SJSA1 (cell line): ENCODE measurements at regions not wholly inside any gene's neighbourhood (a gene's known extent, or its start where the extent isn't known, plus 50 kb on each side); places are given as distances from the start of the nearest gene placed in this dataset.

ENCODE experiments used
- DNase-seq, 2 experiments: peaks; one replicate each; pipeline ENCODE4 v3.0.0-alpha.2; 2015 to 2020; ENCODE audit warnings: low spot score in 2 of 2, low read depth in 1 of 2
- H3K27ac ChIP-seq: fragments of 250-450 bp; sonication (Bioruptor Pico); 2 replicates; pipeline ENCODE4 v1.5.1; 2020; ENCODE audit warnings: mild to moderate bottlenecking, moderate library complexity
- H3K27me3 ChIP-seq: fragments of 250-450 bp; sonication (Bioruptor Pico); replicated peaks from 2 replicates; pipeline ENCODE4 v1.5.1; 2020; ENCODE audit warnings: mild to moderate bottlenecking, moderate library complexity
- H3K36me3 ChIP-seq: fragments of 250-450 bp; sonication (Bioruptor Pico); 2 replicates; pipeline ENCODE4 v1.5.1; 2020; ENCODE audit warnings: mild to moderate bottlenecking
- H3K4me1 ChIP-seq: fragments of 250-450 bp; sonication (Bioruptor Pico); replicated peaks from 2 replicates; pipeline ENCODE4 v1.6.1; 2021; ENCODE audit warnings: mild to moderate bottlenecking
- H3K4me3 ChIP-seq: fragments of 250-450 bp; sonication (Bioruptor Pico); 2 replicates; pipeline ENCODE4 v1.5.1; 2020; ENCODE audit warnings: mild to moderate bottlenecking
- H3K9me3 ChIP-seq: fragments of 250-450 bp; sonication (Bioruptor Pico); replicated peaks from 2 replicates; pipeline ENCODE4 v1.5.1; 2020; ENCODE audit warnings: mild to moderate bottlenecking

DNA sequence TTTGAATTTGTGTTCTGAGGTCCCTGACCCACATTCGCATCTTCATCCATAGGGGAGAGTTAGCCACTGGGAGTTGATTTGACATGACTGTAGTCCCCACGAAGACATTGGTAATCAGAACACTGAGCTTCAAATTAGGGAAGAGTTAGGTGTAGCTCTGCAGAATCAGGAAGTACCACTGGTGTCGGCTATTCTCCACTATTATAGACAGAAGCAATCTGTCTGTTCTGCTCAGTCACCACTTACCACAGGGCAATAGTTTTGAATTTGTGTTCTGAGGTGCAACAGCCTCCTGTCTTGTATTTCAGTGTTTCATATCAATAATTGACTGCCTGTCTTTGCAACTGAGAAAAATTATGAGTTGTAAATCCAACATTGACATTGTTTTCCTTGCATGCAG, 407.6 kb downstream of the LRFN5 start:
- Histone ChIP-seq H3K27ac (no peak overlapping the region), H3K4me3 (no peak overlapping the region), H3K36me3 (no peaks in the 10 kb centered on the region), H3K9me3 (no peaks in the 10 kb centered on the region), H3K4me1 (no peaks in the 10 kb centered on the region), H3K27me3 (no peaks in the 10 kb centered on the region)
- no peak for DNase-seq

DNA sequence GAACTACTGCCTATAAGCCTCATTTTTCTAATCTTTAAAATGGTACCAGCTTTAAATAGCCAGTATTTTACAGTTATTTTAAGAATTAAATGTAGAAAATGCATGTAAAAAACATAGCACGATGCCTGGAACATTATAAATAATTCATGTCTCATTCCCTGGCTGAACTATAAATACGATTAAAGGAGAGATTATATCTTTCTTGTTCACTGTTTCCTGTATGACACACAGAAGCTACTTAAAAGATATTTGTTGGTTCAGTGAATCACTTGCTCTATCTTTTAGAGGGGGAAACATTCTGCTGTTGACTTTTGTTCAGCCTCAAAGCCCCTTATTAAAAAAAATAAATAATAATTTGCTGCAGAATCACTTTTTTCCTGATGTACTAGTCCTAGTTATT, 406.9 kb downstream of the LRFN5 start:
- no peaks in the 10 kb centered on the region for H3K36me3 ChIP-seq
- no peaks in the 10 kb centered on the region for H3K4me1 ChIP-seq
- no peaks in the 10 kb centered on the region for H3K9me3 ChIP-seq
- DNase-seq = no peak
- H3K27me3 ChIP-seq = no peaks in the 10 kb centered on the region
- H3K27ac ChIP-seq = no peak overlapping the region
- H3K4me3 ChIP-seq = no peak overlapping the region

DNA sequence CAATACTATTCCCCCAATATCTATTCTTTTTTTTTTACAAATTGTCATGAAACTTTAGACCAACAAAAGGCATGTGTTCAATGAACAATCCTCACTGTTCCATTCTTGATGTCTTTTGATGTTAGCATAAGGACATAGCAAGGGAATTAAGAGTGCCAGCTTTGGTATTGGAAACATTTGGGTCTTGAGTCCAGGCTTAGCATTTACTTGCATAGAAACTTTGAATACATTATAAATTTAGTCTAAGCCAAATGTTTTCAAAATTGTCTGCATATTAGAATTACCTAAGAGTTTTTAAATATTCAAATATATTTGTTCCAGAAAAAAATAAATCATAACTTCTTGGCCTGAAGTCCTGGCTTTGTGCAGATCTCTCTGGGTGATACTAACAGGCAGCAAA, 406.5 kb downstream of the LRFN5 start:
- no peaks in the 10 kb centered on the region for H3K9me3 ChIP-seq
- no peaks in the 10 kb centered on the region for H3K36me3 ChIP-seq
- no peaks in the 10 kb centered on the region for H3K4me1 ChIP-seq
- H3K27ac ChIP-seq = no peak overlapping the region
- H3K4me3 ChIP-seq = no peak overlapping the region
- DNase-seq = no peak
- H3K27me3 ChIP-seq = no peaks in the 10 kb centered on the region

DNA sequence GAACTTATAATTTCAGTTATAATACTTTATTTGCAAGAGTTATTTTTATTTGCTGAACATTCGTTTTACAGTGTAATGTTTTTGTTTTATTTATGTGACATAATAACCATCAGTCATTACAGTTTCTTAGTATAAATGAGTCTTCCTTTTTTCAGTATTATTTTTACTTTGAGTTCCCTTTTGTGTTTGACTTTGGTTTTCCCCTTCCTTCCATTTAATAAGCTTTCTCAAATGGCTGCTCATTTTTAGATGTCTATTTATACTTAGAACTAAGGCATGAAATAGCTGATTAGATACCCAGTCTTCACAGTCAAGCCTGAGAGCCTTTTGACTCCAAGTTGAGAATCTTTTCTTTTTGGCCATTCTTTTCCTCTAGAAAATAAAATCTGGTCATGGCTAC, 404.5 kb downstream of the LRFN5 start:
- H3K27me3 ChIP-seq = no peaks in the 10 kb centered on the region
- DNase-seq = no peak
- H3K9me3 ChIP-seq = no peaks in the 10 kb centered on the region
- H3K4me3 ChIP-seq = no peak overlapping the region
- H3K27ac ChIP-seq = no peak overlapping the region
- H3K36me3 ChIP-seq = no peaks in the 10 kb centered on the region
- no peaks in the 10 kb centered on the region for H3K4me1 ChIP-seq

- H3K27me3 ChIP-seq = no peaks in the 10 kb centered on the region
- DNase-seq = no peak
- no peaks in the 10 kb centered on the region for H3K36me3 ChIP-seq
- H3K4me1 ChIP-seq = no peaks in the 10 kb centered on the region
- no peak overlapping the region for H3K27ac ChIP-seq
- no peaks in the 10 kb centered on the region for H3K9me3 ChIP-seq
- H3K4me3 ChIP-seq = no peak overlapping the region
Measured at GRCh38 chr14:42004321-42004720, 397.6 kb downstream of the LRFN5 start.

- DNase-seq = no peak
Measured at GRCh38 chr14:42002141-42002540, 395.5 kb downstream of the LRFN5 start.

DNA sequence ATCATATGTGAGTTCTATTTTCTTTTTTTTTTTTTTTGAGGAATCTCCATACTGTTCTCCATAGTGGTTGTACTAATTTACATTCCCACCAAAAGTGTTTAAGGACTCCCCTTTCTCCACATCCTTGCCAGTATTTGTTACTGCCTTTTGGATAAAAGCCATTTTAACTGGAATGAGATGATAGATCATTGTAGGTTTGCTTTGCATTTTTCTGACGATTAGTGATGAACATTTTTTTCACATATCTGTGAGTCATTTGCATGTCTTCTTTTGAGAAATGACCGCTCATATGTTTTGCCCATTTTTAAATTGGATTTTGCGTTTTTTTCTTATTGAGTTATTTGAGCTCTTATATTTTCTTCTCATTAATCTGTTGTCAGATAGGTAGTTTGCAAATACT, 394.8 kb downstream of the LRFN5 start:
- no peaks in the 10 kb centered on the region for H3K9me3 ChIP-seq
- H3K4me1 ChIP-seq = no peaks in the 10 kb centered on the region
- DNase-seq = no peak
- no peak overlapping the region for H3K27ac ChIP-seq
- H3K27me3 ChIP-seq = no peaks in the 10 kb centered on the region
- no peak overlapping the region for H3K4me3 ChIP-seq
- H3K36me3 ChIP-seq = no peaks in the 10 kb centered on the region

More at GRCh38 chr14:42002141-42002540, 395.5 kb downstream of the LRFN5 start:
- Histone ChIP-seq H3K4me1 (no peaks in the 10 kb centered on the region), H3K27me3 (no peaks in the 10 kb centered on the region), H3K27ac (no peak overlapping the region), H3K4me3 (no peak overlapping the region), H3K36me3 (no peaks in the 10 kb centered on the region), H3K9me3 (no peaks in the 10 kb centered on the region)

DNA sequence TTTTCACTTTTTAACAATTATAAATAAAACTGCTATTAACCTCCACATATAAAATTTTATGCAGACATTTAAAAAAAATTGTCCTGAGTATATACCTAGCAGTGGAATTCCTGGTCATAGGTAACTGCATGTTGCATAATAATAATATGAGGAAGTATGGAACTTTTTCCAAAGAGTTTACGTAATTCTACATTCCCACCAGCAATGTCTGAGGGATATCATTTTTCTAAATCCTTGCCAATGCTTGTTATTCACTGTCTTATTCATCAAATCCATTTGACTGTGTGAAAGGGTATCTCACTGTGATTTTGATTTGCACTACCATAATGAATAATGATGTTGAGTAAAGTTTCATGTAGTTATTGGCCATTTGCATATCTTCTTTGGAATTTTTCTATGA, 393.8 kb downstream of the LRFN5 start:
- no peaks in the 10 kb centered on the region for H3K4me1 ChIP-seq
- no peaks in the 10 kb centered on the region for H3K36me3 ChIP-seq
- H3K27me3 ChIP-seq = no peaks in the 10 kb centered on the region
- no peaks in the 10 kb centered on the region for H3K9me3 ChIP-seq
- no peak for DNase-seq
- H3K4me3 ChIP-seq = no peak overlapping the region
- H3K27ac ChIP-seq = no peak overlapping the region

GRCh38 chr14:41993687-41994086, 387.0 kb downstream of the LRFN5 start:
- H3K4me3 ChIP-seq = no peak overlapping the region
- no peaks in the 10 kb centered on the region for H3K4me1 ChIP-seq
- no peak for DNase-seq

GRCh38 chr14:41986700-41987099, 380.0 kb downstream of the LRFN5 start:
- Histone ChIP-seq H3K9me3 (no peaks in the 10 kb centered on the region; the same call in 1 of the 2 replicates), H3K36me3 (no peaks in the 10 kb centered on the region), H3K27me3 (no peaks in the 10 kb centered on the region), H3K4me1 (no peaks in the 10 kb centered on the region), H3K27ac (no peak overlapping the region), H3K4me3 (no peak overlapping the region)
- DNase-seq = no peak

More at GRCh38 chr14:41993687-41994086, 387.0 kb downstream of the LRFN5 start:
- no peaks in the 10 kb centered on the region for H3K9me3 ChIP-seq
- no peaks in the 10 kb centered on the region for H3K27me3 ChIP-seq
- H3K27ac ChIP-seq = no peak overlapping the region
- H3K36me3 ChIP-seq = no peaks in the 10 kb centered on the region

GRCh38 chr14:41986083-41986645, 379.5 kb downstream of the LRFN5 start:
- Histone ChIP-seq H3K27me3 (no peaks in the 10 kb centered on the region), H3K4me3 (no peak overlapping the region)

DNA sequence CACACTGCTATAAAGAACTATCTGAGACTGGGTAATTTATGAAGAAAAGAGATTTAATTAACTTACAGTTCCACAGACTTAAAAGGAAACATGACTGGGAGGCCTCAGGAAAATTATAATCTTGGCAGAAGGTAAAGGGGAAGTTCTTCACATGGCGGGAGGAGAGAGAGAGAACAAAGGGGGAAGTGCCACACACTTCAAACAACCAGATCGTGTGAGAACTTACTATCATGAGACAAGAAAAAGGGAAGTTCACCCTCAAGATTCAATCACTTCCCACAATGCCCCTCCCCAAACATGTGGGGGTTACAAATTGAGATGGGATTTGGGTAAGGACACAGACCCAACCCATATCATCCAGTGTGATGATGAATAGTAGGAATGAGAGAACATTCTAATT, 366.5 kb downstream of the LRFN5 start:
- no peak overlapping the region for H3K27ac ChIP-seq
- H3K4me1 ChIP-seq = no peaks in the 10 kb centered on the region
- no peaks in the 10 kb centered on the region; the same call in 1 of the 2 replicates for H3K9me3 ChIP-seq
- no peaks in the 10 kb centered on the region for H3K36me3 ChIP-seq
- DNase-seq = no peak
- no peak overlapping the region for H3K4me3 ChIP-seq
- no peaks in the 10 kb centered on the region for H3K27me3 ChIP-seq

More at GRCh38 chr14:41986083-41986645, 379.5 kb downstream of the LRFN5 start:
- H3K36me3 ChIP-seq = no peaks in the 10 kb centered on the region
- no peak for DNase-seq
- no peak overlapping the region for H3K27ac ChIP-seq
- H3K4me1 ChIP-seq = no peaks in the 10 kb centered on the region
- no peaks in the 10 kb centered on the region; the same call in 1 of the 2 replicates for H3K9me3 ChIP-seq

GRCh38 chr14:41972531-41972930, 365.9 kb downstream of the LRFN5 start:
- Histone ChIP-seq H3K4me1 (no peaks in the 10 kb centered on the region), H3K9me3 (no peaks in the 10 kb centered on the region; the same call in 1 of the 2 replicates), H3K36me3 (no peaks in the 10 kb centered on the region), H3K27me3 (no peaks in the 10 kb centered on the region), H3K4me3 (no peak overlapping the region), H3K27ac (no peak overlapping the region)
- no peak for DNase-seq

GRCh38 chr14:41960281-41960680, 353.6 kb downstream of the LRFN5 start:
- Histone ChIP-seq H3K27ac (no peak overlapping the region), H3K9me3 (no peaks in the 10 kb centered on the region), H3K36me3 (no peaks in the 10 kb centered on the region), H3K4me1 (no peaks in the 10 kb centered on the region), H3K4me3 (no peak overlapping the region), H3K27me3 (no peaks in the 10 kb centered on the region)
- DNase-seq = no peak

- Histone ChIP-seq H3K9me3 (no peaks in the 10 kb centered on the region), H3K36me3 (no peaks in the 10 kb centered on the region), H3K27ac (no peak overlapping the region), H3K27me3 (no peaks in the 10 kb centered on the region), H3K4me1 (no peaks in the 10 kb centered on the region), H3K4me3 (no peak overlapping the region)
- no peak for DNase-seq
Measured at GRCh38 chr14:41957459-41957858, 350.8 kb downstream of the LRFN5 start.
